MCF 10A (cell line): ENCODE measurements at regions not wholly inside any gene's neighbourhood (a gene's known extent, or its start where the extent isn't known, plus 50 kb on each side); places are given as distances from the start of the nearest gene placed in this dataset.
A peak's percentile ranks its signal among the peaks of the same experiment; 100 is the strongest.

Experiments
- BruUV-seq: library from RNA; stranded (reverse); fragments of 400-500 nt; replicated peaks from 2 replicates; lab custom pipeline; 2021; lab: Mats Ljungman, UMichigan
- CTCF ChIA-PET: fragments of 300-600 bp; sonication (Branson Sonifier 250); formaldehyde crosslinking; extraction: SDS; loops from one replicate; lab custom pipeline; 2021; ENCODE audit warnings: antibody characterized with exemption, inconsistent platforms; lab: Yijun Ruan, JAX
- POLR2A ChIA-PET: fragments of 300-600, 350-650 bp; sonication (Branson Sonifier 250); formaldehyde crosslinking; extraction: SDS; loops from one replicate; lab custom pipeline; 2020; ENCODE audit warnings: antibody characterized with exemption, inconsistent platforms; lab: Yijun Ruan, JAX
- DNase-seq: peaks from one replicate; pipeline ENCODE4 v3.0.0-alpha.2; 2018; ENCODE audit not compliant: unreplicated experiment
- H3K27ac Mint-ChIP-seq: one replicate; pipeline ENCODE4 v1.8.0; 2022; ENCODE audit warnings: mild to moderate bottlenecking, low read depth, mixed read lengths; ENCODE audit not compliant: unreplicated experiment
- H3K27me3 Mint-ChIP-seq: one replicate; pipeline ENCODE4 v1.8.0; 2022; ENCODE audit warnings: mixed read lengths; ENCODE audit not compliant: insufficient read depth, unreplicated experiment
- H3K36me3 Mint-ChIP-seq: one replicate; pipeline ENCODE4 v1.8.0; 2022; ENCODE audit warnings: mild to moderate bottlenecking, moderate library complexity, mixed read lengths; ENCODE audit not compliant: insufficient read depth, unreplicated experiment
- H3K4me1 Mint-ChIP-seq: one replicate; pipeline ENCODE4 v1.8.0; 2022; ENCODE audit warnings: mixed read lengths; ENCODE audit not compliant: insufficient read depth, unreplicated experiment
- H3K4me3 Mint-ChIP-seq: one replicate; pipeline ENCODE4 v1.8.0; 2022; ENCODE audit warnings: mild to moderate bottlenecking, moderate library complexity, mixed read lengths; ENCODE audit not compliant: unreplicated experiment
- H3K9me3 Mint-ChIP-seq: one replicate; pipeline ENCODE4 v1.8.0; 2022; ENCODE audit warnings: mixed read lengths; ENCODE audit not compliant: unreplicated experiment
- CTCF ChIP-seq: fragments of 200-600 bp; IDR thresholded peaks from one replicate; pipeline ENCODE4 v1.8.0; 2022; ENCODE audit warnings: antibody characterized with exemption, mild to moderate bottlenecking; ENCODE audit not compliant: unreplicated experiment
- intact Hi-C: fragments of 100-400 bp; cut with micrococcal nuclease; formaldehyde crosslinking; loops from 2 replicates; pipeline ENCODE4 v1.14.1; 2022

GRCh38 chr12:78797196-78797931, 67.2 kb upstream of the SYT1 start:
- POLR2A ChIA-PET: no interaction called here
- Mint-ChIP-seq H3K36me3 (no peaks in the 10 kb centered on the region), H3K4me3 (no peak overlapping the region), H3K27ac (no peak overlapping the region), H3K9me3 (peaks cover 16% of the 10 kb centered on the region), H3K27me3 (no peaks in the 10 kb centered on the region), H3K4me1 (no peaks in the 10 kb centered on the region)
- TF ChIP-seq CTCF: no peak
- CTCF ChIA-PET: no interaction called here
- peak; percentile 27 for DNase-seq
- intact Hi-C loops: no loop called here
- BruUV-seq: no TSS peak

GRCh38 chr12:78799649-78800048, 64.9 kb upstream of the SYT1 start:
- H3K4me3 Mint-ChIP-seq: no peak overlapping the region
- no peak overlapping the region for H3K27ac Mint-ChIP-seq
- POLR2A ChIA-PET: no interaction called here
- BruUV-seq: no TSS peak
- H3K27me3 Mint-ChIP-seq: no peaks in the 10 kb centered on the region
- no peak for TF ChIP-seq CTCF
- H3K4me1 Mint-ChIP-seq: no peaks in the 10 kb centered on the region
- CTCF ChIA-PET: no interaction called here
- intact Hi-C loops: no loop called here
- no peak for DNase-seq
- peaks cover 8% of the 10 kb centered on the region for H3K9me3 Mint-ChIP-seq
- H3K36me3 Mint-ChIP-seq: no peaks in the 10 kb centered on the region

- H3K4me1 Mint-ChIP-seq: no peaks in the 10 kb centered on the region
- ChIA-PET POLR2A (no interaction called here), CTCF (no interaction called here)
- H3K27me3 Mint-ChIP-seq: no peaks in the 10 kb centered on the region
- intact Hi-C loops: no loop called here
- no peak overlapping the region for H3K27ac Mint-ChIP-seq
- no peaks in the 10 kb centered on the region for H3K9me3 Mint-ChIP-seq
- BruUV-seq: no TSS peak
- TF ChIP-seq CTCF: no peak
- peak; percentile 64 for DNase-seq
- H3K36me3 Mint-ChIP-seq: no peaks in the 10 kb centered on the region
- no peak overlapping the region for H3K4me3 Mint-ChIP-seq
These were observed 62.0 kb upstream of the SYT1 start for GRCh38 chr12:78802593-78802992.

GRCh38 chr12:78804262-78804661, 60.3 kb upstream of the SYT1 start:
- ChIA-PET CTCF (no interaction called here), POLR2A (interaction anchor here (0.6 kb wide), 1 partner anchor 855 kb away, joined by 5 read pairs; no protein-coding TSS in a partner anchor)
- Mint-ChIP-seq H3K27ac (no peak overlapping the region), H3K9me3 (no peaks in the 10 kb centered on the region), H3K4me1 (no peaks in the 10 kb centered on the region), H3K4me3 (no peak overlapping the region), H3K36me3 (no peaks in the 10 kb centered on the region), H3K27me3 (no peaks in the 10 kb centered on the region)
- intact Hi-C loops: no loop called here
- no peak for DNase-seq
- BruUV-seq: no TSS peak
- TF ChIP-seq CTCF: no peak
